Urinary bladder (tissue), 3 donors: ENCODE measurements at regions not wholly inside any gene's neighbourhood (a gene's known extent, or its start where the extent isn't known, plus 50 kb on each side); places are given as distances from the start of the nearest gene placed in this dataset.
"Not testable (repeated sequence)": the region's sequence is repeated elsewhere in the genome, so short reads cannot be mapped to it uniquely, and the experiment has no call there.

Experiments used
- DNase-seq: peaks from one replicate; pipeline ENCODE4 v3.0.0-alpha.2; 2015; ENCODE audit errors: extremely low spot score
- H3K27ac ChIP-seq: one replicate; pipeline ENCODE4 v1.5.1; 2013; ENCODE audit warnings: low read depth, mild to moderate bottlenecking, moderate library complexity
- H3K36me3 ChIP-seq: one replicate; pipeline ENCODE4 v1.6.1; 2013; ENCODE audit warnings: mild to moderate bottlenecking, moderate library complexity; ENCODE audit not compliant: insufficient read depth
- H3K4me1 ChIP-seq: one replicate; pipeline ENCODE4 v1.6.1; 2013; ENCODE audit warnings: mild to moderate bottlenecking, moderate library complexity; ENCODE audit not compliant: insufficient read depth
- H3K4me3 ChIP-seq: one replicate; pipeline ENCODE4 v1.5.1; 2013; ENCODE audit warnings: low read depth, low read length
- WGBS: extraction: QIAGEN DNeasy Blood & Tissue Kit; methylation state at CpG from one replicate; pipeline ENCODE4 v1.1.7; 2013; 5-methylcytosine and 5-hydroxymethylcytosine counted together
- donor health status: healthy with polysubstance abuse.
- donor health status: healthy.

DNA sequence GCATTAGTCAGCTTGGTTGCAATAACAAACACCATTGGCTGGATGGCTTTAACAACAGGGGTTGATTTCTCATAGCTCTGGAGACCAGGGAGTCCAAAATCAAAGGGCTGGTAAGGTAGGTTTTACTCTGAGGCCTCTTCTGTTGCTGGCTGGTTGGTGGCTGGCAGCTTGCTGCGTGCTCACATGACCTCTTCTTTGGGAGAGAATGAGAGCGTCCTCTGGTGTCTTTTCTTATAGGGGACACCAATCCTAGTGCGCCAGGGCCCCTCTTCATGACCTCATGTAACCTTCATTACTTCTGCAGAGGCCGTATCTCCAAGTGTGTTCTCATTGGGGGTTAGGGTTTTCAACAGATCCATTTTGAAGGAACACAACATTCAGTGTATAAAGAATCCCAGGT, 1308.3 kb downstream of the TBC1D22A start:
- H3K36me3 ChIP-seq, result no peaks in the 10 kb centered on the region
- 84% methylated on average over 4 of the region's 4 CpGs for WGBS
- no peak overlapping the region for H3K27ac ChIP-seq
- no peak for DNase-seq
- H3K4me3 ChIP-seq, result no peak overlapping the region
- H3K4me1 ChIP-seq, result no peaks in the 10 kb centered on the region

DNA sequence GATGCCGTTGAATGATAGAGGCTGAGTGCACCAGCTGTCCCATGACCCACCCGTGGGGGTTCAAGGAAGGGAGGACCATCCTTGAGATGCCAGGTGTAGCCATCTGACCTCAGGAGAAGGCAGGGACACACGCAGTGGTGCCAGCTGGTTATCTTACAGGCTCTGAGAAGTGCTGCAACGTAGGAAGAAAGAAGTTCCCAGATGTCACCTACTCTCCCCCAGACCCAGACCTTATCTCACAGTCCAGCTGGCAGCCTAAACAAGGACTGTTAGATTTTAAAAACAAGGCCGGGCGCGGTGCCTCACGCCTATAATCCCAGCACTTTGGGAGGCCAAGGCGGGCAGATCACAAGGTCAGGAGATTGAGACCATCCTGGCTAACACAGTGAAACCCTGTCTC, 1307.6 kb downstream of the TBC1D22A start:
- DNase-seq, result no peak
- no peak overlapping the region for H3K27ac ChIP-seq
- WGBS, result 90% methylated on average over 9 of the region's 9 CpGs
- no peaks in the 10 kb centered on the region for H3K36me3 ChIP-seq
- H3K4me1 ChIP-seq, result no peaks in the 10 kb centered on the region
- H3K4me3 ChIP-seq, result no peak overlapping the region

DNA sequence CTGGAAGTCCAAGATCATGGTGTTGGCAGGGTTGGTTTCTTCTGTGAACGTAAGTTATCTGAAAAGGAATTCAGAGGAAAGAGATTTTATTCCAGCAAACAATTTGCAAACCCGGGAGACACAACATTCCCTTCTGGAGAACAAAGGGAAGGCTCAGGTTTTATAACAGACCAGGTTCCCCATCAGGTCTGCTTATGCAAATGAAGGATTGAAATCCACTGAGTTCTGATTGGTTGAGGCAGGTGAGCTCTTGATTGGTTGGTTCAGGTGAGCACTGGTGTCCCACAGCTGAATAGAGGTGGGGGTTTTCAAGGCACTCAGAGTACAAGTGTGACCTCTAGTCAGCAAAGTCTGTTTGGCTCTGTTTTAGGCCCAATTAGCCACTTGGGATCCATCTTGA, 1306.8 kb downstream of the TBC1D22A start:
- 92% methylated on average over 2 of the region's 2 CpGs for WGBS
- H3K36me3 ChIP-seq, result no peaks in the 10 kb centered on the region
- no peak overlapping the region for H3K4me3 ChIP-seq
- no peak for DNase-seq
- no peaks in the 10 kb centered on the region for H3K4me1 ChIP-seq
- no peak overlapping the region for H3K27ac ChIP-seq

DNA sequence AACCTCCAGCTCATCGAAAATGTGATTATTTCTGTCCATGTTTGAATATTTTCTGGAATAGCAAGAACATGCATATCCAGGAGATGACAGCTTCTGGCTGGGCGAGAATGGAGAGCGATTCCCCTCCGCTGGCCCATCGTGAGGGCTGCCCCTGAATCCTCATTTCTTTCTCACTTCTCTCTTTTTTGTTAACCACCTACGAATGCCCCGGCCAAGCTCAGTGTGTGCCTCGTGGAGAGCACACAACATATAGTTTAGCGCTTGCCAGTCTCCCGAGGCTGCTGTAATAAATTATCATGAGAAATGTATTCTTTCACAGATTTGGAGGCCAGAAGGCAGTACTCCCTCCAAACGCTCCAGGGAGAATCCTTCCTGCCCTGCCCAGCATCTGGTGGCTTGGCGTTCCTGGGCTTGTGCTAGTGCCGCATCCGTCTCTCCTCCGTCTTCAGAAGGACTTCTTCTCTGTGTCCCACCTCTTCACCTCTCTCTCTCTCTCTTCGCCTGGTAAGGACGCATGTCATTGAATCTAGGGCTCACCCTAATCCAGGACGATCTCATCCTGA, 1306.0 kb downstream of the TBC1D22A start:
- 84% methylated on average over 18 of the region's 18 CpGs for WGBS
- Histone ChIP-seq H3K36me3 (no peaks in the 10 kb centered on the region), H3K27ac (no peak overlapping the region), H3K4me1 (no peaks in the 10 kb centered on the region), H3K4me3 (no peak overlapping the region)
- no peak for DNase-seq

DNA sequence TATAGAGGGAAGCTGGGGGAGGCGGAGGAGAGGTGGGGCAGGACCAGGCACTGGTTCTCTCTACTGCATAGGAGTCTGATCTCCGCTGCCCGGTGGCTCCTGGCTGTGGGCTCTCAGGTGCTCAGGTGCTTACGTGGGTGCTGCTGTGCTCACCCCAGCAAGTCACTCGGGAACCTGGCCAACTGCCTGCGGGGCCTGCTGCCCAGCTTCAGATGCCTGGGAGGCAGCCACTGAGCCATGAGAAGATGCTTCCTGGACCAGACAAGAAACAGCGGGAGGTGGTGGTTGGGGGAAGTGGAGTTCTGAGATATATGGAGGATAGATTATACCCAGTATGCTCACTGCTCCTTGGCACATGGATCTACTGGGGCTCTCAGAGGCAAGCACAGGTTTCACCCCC, 1303.4 kb downstream of the TBC1D22A start:
- DNase-seq, result no peak
- Histone ChIP-seq H3K4me3 (no peak overlapping the region), H3K36me3 (no peaks in the 10 kb centered on the region), H3K27ac (no peak overlapping the region), H3K4me1 (no peaks in the 10 kb centered on the region)
- WGBS, result 84% methylated on average over 7 of the region's 7 CpGs

DNA sequence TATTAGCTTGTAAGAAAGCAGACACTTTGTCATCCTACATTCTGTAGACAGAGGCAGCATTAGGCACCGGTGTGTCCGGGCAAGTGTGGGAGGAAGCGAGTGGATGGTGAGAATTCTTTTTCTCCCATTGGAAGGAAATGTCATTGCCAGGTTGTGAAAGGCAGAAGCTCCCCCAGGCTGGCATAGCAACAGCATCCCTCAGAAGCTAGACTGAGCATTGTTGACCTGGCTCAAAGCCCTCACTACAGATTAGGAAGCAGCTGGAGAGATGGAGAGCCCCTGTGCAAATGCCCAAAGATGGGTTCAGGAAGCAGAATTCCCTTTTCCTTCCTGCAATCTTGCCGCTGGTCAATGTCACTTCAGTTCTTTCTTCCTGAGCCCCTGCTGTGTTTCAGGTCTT, 1299.3 kb downstream of the TBC1D22A start:
- no peak overlapping the region for H3K27ac ChIP-seq
- 58% methylated on average over 4 of the region's 4 CpGs for WGBS
- H3K36me3 ChIP-seq, result no peaks in the 10 kb centered on the region
- DNase-seq, result no peak
- H3K4me3 ChIP-seq, result no peak overlapping the region
- no peaks in the 10 kb centered on the region for H3K4me1 ChIP-seq

DNA sequence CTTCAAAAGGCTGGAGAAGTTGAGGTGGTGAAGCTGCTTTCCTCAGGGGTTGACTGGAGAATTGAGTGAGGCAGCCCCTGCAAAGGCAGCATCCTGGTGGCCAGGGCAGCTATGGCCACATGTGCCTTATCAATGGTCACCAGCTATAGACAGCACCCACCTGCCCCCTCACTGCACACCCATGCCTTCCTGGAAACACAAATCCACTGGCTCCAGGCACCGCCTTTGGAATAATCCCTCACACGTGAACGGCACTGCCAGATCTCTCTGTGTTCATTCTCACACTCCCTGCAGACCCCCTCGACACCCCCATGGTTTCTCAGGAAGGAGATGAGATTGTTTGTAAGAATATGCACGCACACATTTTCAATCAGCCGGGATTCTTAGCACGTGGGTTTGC, 1297.8 kb downstream of the TBC1D22A start:
- Histone ChIP-seq H3K4me3 (no peak overlapping the region), H3K36me3 (no peaks in the 10 kb centered on the region), H3K4me1 (no peaks in the 10 kb centered on the region), H3K27ac (no peak overlapping the region)
- DNase-seq, result no peak
- WGBS, result 70% methylated on average over 7 of the region's 7 CpGs

DNA sequence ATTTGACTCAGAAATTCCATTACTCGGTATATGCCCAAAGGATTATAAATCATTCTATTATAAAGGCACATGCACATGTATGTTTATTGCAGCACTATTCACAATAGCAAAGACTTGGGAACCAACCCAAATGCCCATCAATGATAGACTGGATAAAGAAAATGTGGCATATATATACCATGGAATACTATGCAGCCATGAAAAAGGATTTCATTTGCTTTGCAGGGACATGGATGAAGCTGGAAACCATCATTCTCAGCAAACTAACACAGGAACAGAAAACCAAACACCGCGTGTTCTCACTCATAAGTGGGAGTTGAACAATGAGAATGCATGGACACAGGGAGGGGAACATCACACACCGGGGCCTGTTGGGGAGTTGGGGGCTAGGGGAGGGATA, 1297.1 kb downstream of the TBC1D22A start:
- H3K36me3 ChIP-seq, DNase-seq: not testable (repeated sequence)
- WGBS, result 98% methylated on average over 4 of the region's 4 CpGs

DNA sequence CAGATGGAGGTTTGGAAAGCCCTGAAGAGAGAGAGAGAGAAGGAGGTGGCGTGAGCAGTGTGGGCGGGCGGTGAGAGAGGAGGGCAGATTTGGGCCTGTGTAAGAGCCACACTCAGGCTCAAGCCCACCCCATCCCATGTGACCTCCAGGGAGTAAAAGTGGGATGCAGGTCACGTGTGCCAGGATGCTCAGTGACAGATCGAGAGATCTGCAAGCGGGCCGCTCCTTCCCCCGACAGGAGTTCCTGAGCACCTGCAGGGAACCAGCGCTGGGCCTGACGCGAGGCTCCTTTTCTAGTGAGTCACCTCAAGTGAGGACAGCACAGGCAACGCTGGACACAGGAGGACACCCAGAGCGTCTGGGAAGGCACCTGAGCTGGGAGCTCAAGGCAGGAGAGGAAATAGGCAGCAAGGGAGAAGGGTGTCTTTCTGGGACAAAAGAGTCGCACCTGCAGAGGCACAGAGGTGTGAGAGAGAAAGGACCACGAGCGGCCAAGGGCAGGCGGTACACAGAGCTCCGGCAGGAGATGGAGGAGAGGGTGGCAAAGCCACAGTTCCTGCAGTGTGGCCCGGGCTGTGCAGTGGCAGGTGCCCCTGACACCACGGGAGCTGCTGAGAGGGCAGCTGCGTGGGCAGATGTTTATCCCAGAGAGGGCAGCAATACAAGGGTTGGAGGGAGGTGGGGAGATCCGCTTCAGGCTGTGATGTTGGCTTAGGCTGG, 1294.8 kb downstream of the TBC1D22A start:
- no peaks in the 10 kb centered on the region for H3K4me1 ChIP-seq
- DNase-seq, result no peak
- no peak overlapping the region for H3K4me3 ChIP-seq
- 80% methylated on average over 22 of the region's 22 CpGs for whole genome bisulfite sequencing
- no peak overlapping the region for H3K27ac ChIP-seq
- H3K36me3 ChIP-seq, result no peaks in the 10 kb centered on the region

More for the DNA sequence above, 1297.1 kb downstream of the TBC1D22A start:
- not testable (repeated sequence) for H3K4me3 ChIP-seq, H3K4me1 ChIP-seq, H3K27ac ChIP-seq

DNA sequence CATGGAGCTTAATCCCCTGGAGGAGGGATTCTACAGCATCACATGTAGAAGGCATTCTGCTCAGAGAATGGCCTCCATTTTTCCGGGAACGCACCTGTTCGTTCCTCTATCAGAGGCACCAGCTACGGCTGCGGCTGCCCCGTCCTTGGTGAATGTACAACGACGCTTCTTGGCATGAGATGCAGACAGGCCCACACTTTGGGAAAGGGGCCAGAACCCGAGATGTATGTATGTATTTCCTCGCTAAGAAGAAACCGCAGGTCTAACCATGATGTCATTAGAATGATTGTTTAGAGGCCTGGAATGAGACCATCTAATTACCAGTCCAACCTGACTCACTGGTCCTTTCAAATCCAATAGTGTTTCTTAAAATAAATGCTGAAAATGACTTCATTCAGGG, 1293.4 kb downstream of the TBC1D22A start:
- DNase-seq, result no peak
- Histone ChIP-seq H3K4me3 (no peak overlapping the region), H3K27ac (no peak overlapping the region), H3K36me3 (no peaks in the 10 kb centered on the region), H3K4me1 (no peaks in the 10 kb centered on the region)
- 84% methylated on average over 11 of the region's 11 CpGs for WGBS

DNA sequence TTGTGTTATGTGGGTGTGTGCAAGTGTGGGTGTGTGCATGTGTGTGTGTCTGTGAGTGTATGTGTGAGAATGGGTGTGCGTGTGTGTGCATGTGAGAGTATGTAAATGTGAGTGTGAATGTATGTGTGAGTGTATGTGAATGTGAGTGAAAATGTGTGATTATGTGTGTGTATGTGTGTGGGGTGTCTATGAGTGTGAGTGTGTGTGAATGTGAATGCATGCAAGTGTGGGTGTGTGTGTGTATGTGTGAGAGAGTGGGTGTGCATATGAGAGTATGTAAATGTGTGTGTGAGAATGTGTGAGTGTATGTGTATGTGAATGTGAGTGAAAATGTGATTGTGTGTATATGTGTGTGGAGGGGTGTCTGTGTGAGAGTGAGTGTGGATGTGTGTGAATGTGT, 1292.7 kb downstream of the TBC1D22A start:
- 92% methylated on average over 1 of the region's 1 CpG for WGBS
- H3K4me3 ChIP-seq, result no peak overlapping the region
- no peaks in the 10 kb centered on the region for H3K4me1 ChIP-seq

DNA sequence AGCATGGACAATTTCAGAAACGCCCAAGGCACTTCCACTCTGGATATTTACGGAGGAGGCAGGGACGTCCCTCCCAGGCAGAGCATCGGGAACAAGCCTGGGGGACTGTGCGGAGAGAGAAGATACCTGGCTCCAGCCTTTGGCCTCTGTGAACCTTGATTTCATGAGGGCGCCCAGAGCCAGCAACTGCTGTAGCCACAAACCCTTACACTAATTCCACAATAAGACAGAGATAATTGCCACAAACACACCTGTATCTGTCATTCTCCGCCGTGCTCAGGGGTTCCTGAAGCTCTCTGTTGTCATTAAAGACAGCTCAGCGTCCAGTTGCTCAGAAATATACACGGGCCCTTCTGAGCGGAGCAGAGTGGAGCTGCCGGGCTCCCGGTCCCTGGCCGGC, 1292.1 kb downstream of the TBC1D22A start:
- 61% methylated on average over 14 of the region's 14 CpGs for WGBS
- no peak overlapping the region for H3K27ac ChIP-seq
- H3K4me1 ChIP-seq, result no peaks in the 10 kb centered on the region
- H3K4me3 ChIP-seq, result no peak overlapping the region
- DNase-seq, result no peak
- no peaks in the 10 kb centered on the region for H3K36me3 ChIP-seq

More for the DNA sequence above, 1292.7 kb downstream of the TBC1D22A start:
- Histone ChIP-seq H3K27ac (no peak overlapping the region), H3K36me3 (no peaks in the 10 kb centered on the region)
- DNase-seq, result no peak

DNA sequence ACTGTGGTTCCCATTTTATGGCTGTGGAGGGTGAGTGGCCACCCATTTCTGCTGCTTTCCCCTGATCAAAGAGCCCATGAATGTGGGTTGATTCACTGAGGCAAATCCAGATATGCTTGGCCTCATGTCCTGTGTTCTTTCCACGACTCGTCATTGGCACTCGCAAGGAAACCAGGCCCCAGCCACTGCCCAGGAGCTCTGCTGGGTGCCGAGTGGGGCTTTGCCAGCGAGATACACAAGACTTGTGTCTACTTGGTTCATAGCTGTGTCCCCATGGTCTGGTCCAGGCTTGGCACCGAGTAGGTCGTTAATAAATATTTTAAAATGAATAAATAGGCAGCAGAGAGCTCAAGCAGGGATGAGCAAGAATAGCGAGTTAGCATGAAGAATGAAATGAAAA, 1291.5 kb downstream of the TBC1D22A start:
- WGBS, result 87% methylated on average over 8 of the region's 8 CpGs
- Histone ChIP-seq H3K27ac (no peak overlapping the region), H3K4me1 (no peaks in the 10 kb centered on the region), H3K4me3 (no peak overlapping the region), H3K36me3 (no peaks in the 10 kb centered on the region)
- DNase-seq, result no peak

DNA sequence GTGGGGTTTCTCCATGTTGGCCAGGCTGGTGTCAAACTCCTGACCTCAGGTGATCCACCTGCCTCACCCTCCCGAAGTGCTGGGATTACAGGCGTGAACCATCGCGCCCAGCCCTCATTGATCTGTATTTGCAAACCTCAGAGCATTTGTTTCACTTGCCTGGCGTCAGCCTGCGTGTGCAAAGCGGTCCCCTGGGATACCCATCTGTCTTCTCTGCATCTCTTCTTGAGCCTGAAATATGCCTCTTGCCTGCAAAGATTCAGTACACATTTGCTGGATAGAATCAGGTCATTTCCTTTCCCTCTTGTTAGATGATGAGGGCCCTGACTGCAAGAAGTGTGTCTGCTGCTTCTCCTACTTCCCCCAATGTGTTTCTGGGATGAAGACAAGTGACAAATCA, 1291.0 kb downstream of the TBC1D22A start:
- Histone ChIP-seq H3K4me1 (no peaks in the 10 kb centered on the region), H3K4me3 (no peak overlapping the region), H3K27ac (no peak overlapping the region), H3K36me3 (no peaks in the 10 kb centered on the region)
- DNase-seq, result no peak
- 93% methylated on average over 7 of the region's 7 CpGs for WGBS

DNA sequence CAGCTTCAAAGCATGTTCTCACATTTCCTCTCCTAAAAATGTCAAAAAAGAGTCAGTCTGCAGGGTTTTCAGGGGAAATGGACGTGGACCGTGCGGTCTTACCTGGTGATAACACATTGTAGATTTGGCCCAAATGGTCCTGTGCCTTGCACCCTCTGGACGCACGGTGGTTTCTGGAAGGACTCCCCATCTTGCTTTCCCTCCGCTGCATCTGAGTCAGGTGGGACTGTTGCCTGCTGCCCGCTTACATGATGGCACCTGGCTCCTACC, 1290.1 kb downstream of the TBC1D22A start:
- no peaks in the 10 kb centered on the region for H3K36me3 ChIP-seq
- H3K4me3 ChIP-seq, result no peak overlapping the region
- H3K27ac ChIP-seq, result no peak overlapping the region
- no peaks in the 10 kb centered on the region for H3K4me1 ChIP-seq
- WGBS, result 95% methylated on average over 7 of the region's 7 CpGs
- no peak for DNase-seq
